ENCODE measurements at regions not wholly inside any gene's neighbourhood (a gene's known extent, or its start where the extent isn't known, plus 50 kb on each side); places are given as distances from the start of the nearest gene placed in this dataset.

DNA sequence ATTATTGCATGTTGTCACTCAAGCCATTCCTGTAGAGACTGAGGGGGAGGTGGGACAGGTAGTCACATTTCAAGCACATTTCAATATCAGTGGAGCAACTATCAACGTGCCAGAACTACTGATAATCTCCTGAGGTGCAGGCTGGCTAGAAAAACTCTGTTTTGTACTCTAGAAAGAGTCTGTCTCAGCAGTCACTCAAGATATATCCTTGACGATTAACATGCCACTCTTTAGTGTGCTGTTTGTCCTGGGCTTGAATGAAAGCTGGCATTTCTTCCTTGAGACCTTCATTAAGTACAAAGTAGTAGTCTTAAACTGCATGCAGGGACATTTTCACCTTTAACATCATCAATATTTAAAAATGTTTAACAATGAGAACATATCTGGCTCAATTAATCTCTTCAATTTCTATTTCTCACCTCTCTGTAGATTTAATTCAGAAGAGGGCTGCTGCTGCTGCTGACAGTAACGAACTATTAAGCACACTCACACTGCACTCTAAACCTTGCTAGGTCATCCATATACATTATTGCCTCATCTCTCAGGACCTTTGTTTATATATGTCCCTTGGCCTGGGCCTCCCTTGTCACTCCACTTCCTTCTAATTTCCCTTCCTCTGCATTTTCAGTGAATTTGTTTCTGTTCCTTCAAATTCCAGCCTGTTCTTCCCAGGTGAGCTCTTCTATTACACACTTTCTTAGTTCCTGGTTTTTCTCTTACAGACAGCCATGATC is 412.0 kb downstream of the HAPSTR1 start:
- H3K27me3 ChIP-seq = no peaks in the 10 kb centered on the region
- intact Hi-C loops (cut with DNase I) = no loop called here
- WGBS, 2 donors = 48 to 62% methylated on average over 3 of the region's 3 CpGs
- no peaks in the 10 kb centered on the region for H3K4me1 ChIP-seq
- TF ChIP-seq, protein P1, sequence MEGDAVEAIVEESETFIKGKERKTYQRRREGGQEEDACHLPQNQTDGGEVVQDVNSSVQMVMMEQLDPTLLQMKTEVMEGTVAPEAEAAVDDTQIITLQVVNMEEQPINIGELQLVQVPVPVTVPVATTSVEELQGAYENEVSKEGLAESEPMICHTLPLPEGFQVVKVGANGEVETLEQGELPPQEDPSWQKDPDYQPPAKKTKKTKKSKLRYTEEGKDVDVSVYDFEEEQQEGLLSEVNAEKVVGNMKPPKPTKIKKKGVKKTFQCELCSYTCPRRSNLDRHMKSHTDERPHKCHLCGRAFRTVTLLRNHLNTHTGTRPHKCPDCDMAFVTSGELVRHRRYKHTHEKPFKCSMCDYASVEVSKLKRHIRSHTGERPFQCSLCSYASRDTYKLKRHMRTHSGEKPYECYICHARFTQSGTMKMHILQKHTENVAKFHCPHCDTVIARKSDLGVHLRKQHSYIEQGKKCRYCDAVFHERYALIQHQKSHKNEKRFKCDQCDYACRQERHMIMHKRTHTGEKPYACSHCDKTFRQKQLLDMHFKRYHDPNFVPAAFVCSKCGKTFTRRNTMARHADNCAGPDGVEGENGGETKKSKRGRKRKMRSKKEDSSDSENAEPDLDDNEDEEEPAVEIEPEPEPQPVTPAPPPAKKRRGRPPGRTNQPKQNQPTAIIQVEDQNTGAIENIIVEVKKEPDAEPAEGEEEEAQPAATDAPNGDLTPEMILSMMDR (IDR thresholded peaks at IDR 0.05) = no peak
- no peak for TF ChIP-seq POLR2AphosphoS5 (IDR thresholded peaks at IDR 0.05)
- TF ChIP-seq POLR2A (IDR thresholded peaks at IDR 0.05) = no peak
- no peak for TF ChIP-seq EP300 (IDR thresholded peaks at IDR 0.05)
- no peak overlapping the region for H3K4me3 ChIP-seq
- no peak overlapping the region for H3K27ac ChIP-seq
- no peaks in the 10 kb centered on the region for H3K36me3 ChIP-seq
- no peaks in the 10 kb centered on the region for H3K9me3 ChIP-seq
- DNase-seq = no peak

DNA sequence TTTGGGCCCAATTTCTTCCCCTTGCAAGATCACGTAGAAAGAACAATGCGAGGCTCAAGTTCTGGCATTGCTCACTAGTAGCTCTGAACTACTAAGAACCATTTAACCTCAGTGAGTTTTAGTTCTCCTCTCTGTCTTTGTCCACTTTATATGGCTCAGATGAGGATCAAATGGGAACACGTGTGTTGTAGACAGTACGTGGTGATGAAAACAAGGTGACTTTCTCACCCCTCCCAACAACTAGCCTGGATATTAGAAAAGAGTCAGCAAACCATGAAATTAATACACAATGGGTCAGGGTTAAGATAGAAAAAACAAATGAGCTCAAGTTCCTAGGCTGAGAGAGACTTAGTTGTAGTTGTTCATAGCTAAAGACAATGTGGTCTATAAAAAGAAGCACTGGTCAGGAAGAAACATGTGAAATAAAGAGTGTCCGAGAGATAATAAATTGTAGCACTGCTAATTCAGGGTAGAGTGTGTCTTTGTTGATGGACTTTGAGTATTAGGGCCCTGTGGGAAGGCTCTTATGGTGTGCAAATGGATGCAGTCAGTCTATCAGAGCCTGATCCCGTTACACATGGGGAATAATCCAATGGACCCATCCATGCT is 417.0 kb downstream of the HAPSTR1 start:
- no peak overlapping the region for H3K27ac ChIP-seq
- DNase-seq = no peak
- intact Hi-C loops (cut with DNase I) = no loop called here
- H3K9me3 ChIP-seq = no peaks in the 10 kb centered on the region
- H3K4me3 ChIP-seq = no peak overlapping the region
- no peaks in the 10 kb centered on the region for H3K36me3 ChIP-seq
- WGBS, 2 donors = 88 to 95% methylated on average over 6 of the region's 6 CpGs
- H3K27me3 ChIP-seq = no peaks in the 10 kb centered on the region
- H3K4me1 ChIP-seq = no peaks in the 10 kb centered on the region
- no peak for TF ChIP-seq POLR2A (IDR thresholded peaks at IDR 0.05)
- TF ChIP-seq, protein P1 (IDR thresholded peaks at IDR 0.05) = no peak
- no peak for TF ChIP-seq EP300 (IDR thresholded peaks at IDR 0.05)
- TF ChIP-seq POLR2AphosphoS5 (IDR thresholded peaks at IDR 0.05) = no peak

DNA sequence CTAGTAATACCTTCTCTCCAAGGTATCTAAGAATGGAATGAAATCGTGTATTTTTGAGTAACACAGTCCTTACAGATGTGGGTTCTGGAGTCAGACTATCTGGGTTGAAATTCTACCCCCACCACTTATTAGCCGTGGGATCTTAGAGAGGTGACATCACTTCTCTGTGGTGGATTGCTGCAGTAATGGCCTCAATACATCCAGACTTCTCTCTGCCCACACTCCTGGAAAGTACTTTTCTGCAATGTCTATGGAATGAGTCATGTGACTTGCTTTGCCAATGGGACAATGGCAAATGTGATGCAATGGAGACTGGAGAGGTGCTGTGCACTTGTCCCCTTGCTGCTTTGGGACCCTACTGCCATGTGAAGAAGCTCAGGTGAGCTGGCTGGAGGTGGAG is 418.2 kb downstream of the HAPSTR1 start:
- 53 to 79% methylated on average over 2 of the region's 2 CpGs for WGBS, 2 donors
- no peak for DNase-seq
- no peak overlapping the region for H3K4me3 ChIP-seq
- TF ChIP-seq POLR2AphosphoS5 (IDR thresholded peaks at IDR 0.05) = no peak
- no peak for TF ChIP-seq EP300 (IDR thresholded peaks at IDR 0.05)
- TF ChIP-seq, protein P1 (IDR thresholded peaks at IDR 0.05) = no peak
- no peak for TF ChIP-seq POLR2A (IDR thresholded peaks at IDR 0.05)
- no peak overlapping the region for H3K27ac ChIP-seq
- no peaks in the 10 kb centered on the region for H3K27me3 ChIP-seq
- no peaks in the 10 kb centered on the region for H3K36me3 ChIP-seq
- H3K9me3 ChIP-seq = no peaks in the 10 kb centered on the region
- H3K4me1 ChIP-seq = no peaks in the 10 kb centered on the region
- intact Hi-C loops (cut with DNase I) = no loop called here

DNA sequence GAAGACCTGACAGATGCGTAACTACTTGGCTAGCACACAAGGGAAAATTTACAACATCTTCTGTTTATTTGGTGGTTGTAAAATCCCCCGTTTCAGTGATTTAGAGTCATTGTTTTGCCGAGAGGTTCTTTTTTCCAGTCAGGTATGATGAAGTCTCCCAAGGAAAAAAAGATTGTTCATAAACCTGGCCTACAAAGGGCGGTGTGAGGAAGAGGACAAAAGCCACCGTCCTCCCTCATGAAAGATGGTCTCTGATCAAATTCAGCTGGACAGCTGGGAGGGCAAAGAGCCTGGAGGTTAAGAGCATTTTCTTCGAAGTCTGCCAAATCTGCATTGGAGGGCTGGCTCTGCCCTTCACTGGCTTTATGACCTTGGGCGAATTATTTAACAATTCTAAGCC is 419.9 kb downstream of the HAPSTR1 start:
- no peaks in the 10 kb centered on the region for H3K36me3 ChIP-seq
- no peak for DNase-seq
- no peak overlapping the region for H3K27ac ChIP-seq
- 16 to 54% methylated on average over 7 of the region's 7 CpGs for WGBS, 2 donors
- intact Hi-C loops (cut with DNase I) = no loop called here
- no peak for TF ChIP-seq EP300 (IDR thresholded peaks at IDR 0.05)
- TF ChIP-seq, protein P1 (IDR thresholded peaks at IDR 0.05) = no peak
- TF ChIP-seq POLR2AphosphoS5 (IDR thresholded peaks at IDR 0.05) = no peak
- no peak for TF ChIP-seq POLR2A (IDR thresholded peaks at IDR 0.05)
- no peaks in the 10 kb centered on the region for H3K4me1 ChIP-seq
- no peaks in the 10 kb centered on the region for H3K27me3 ChIP-seq
- peaks cover 0 to 3% (median 0%) of the 10 kb centered on the region in 4 donors for H3K9me3 ChIP-seq
- no peak overlapping the region for H3K4me3 ChIP-seq

Measured in sigmoid colon (tissue), 6 donors.